Skin of body (tissue), 1 donor: ENCODE measurements at regions not wholly inside any gene's neighbourhood (a gene's known extent, or its start where the extent isn't known, plus 50 kb on each side); places are given as distances from the start of the nearest gene placed in this dataset.
A peak's percentile ranks its signal among the peaks of the same experiment; 100 is the strongest.
"Not testable (repeated sequence)": the region's sequence is repeated elsewhere in the genome, so short reads cannot be mapped to it uniquely, and the experiment has no call there.

ENCODE experiments used
- DNase-seq: peaks from one replicate; lab custom pipeline; 2025; lab: John Stamatoyannopoulos, UW

DNA sequence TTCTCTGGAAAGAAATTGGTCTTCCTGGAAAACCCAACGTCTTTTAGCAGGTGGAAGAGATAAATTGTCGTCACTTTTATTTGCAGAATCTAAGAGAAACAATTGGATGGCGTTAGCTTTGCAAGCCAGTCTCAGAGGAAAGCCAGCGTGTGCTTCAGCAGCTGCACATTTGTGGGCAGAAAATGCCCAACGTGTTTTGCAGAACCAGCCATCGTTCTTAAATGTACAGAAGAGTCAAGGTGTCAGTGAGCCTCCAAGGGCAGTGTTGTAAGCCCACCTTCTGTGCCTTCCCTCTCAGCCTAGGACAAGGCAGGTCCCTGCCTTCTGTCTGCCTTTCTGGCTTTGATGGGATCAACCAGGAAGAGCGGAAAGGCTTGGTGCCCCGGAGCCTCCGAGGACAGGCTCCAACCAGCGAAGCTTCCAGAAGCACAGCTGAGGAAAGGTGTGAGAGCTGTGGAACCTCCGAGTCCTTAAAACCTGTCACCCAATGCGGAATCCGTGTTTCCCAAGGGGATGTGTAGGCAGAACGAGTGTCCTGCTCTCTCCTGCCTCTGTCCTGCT, 116.0 kb upstream of the IRX2 start:
- DNase-seq = no peak

- no peak for DNase-seq
Observed at GRCh38 chr5:2866662-2867372, 115.3 kb upstream of the IRX2 start.

GRCh38 chr5:2865856-2866255, 114.4 kb upstream of the IRX2 start:
- DNase-seq = no peak

- no peak for DNase-seq
Observed at GRCh38 chr5:2864515-2865105, 113.1 kb upstream of the IRX2 start.

- DNase-seq = no peak
Observed at GRCh38 chr5:2863675-2864433, 112.4 kb upstream of the IRX2 start.

DNA sequence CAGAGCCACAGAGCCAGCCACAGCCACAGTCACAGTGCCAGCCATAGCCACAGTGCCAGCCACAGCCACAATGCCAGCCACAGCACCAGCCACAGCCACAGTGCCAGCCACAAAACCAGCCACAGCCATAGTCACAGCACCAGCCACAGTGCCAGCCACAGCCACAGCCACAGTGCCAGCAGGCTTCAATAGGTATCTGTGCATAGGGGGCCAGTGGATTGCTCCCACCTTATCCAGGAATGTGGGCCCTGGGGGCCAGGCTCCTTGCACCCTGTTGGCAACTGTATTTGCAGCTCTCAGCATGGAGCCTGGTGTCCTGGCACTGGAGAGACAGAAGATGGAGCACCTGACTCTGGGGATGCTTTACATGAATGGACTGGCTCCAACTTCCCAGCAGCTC, 111.7 kb upstream of the IRX2 start:
- DNase-seq = no peak

- not testable (repeated sequence) for DNase-seq
Observed at GRCh38 chr5:2862176-2862575, 110.7 kb upstream of the IRX2 start.

GRCh38 chr5:2861605-2862004, 110.1 kb upstream of the IRX2 start:
- no peak for DNase-seq

DNA sequence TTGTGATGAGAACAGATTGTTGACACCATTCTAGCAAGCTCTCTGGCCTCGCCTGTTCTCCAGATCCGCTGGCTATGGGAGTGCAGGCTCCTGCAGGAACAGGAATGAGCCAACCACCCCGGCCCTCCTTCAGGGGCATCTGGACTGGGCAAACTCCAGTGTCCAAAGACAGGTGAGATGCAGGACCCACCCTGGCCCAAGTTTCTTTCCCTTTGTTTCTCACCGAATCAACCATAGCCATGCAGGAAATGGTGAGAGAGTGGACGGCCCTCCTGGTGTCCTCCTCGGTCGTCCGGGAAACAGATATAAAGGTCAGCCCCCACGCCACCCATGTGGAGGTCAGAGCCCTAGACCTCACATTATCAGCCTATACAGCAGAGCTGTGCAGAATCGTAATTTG, 108.6 kb upstream of the IRX2 start:
- no peak for DNase-seq

GRCh38 chr5:2857837-2858236, 106.4 kb upstream of the IRX2 start:
- no peak for DNase-seq

- DNase-seq = no peak
Observed at GRCh38 chr5:2856206-2856605, 104.7 kb upstream of the IRX2 start.

GRCh38 chr5:2852446-2852845, 101.0 kb upstream of the IRX2 start:
- DNase-seq = no peak

- DNase-seq = no peak
Observed at GRCh38 chr5:2851895-2852294, 100.4 kb upstream of the IRX2 start.

DNA sequence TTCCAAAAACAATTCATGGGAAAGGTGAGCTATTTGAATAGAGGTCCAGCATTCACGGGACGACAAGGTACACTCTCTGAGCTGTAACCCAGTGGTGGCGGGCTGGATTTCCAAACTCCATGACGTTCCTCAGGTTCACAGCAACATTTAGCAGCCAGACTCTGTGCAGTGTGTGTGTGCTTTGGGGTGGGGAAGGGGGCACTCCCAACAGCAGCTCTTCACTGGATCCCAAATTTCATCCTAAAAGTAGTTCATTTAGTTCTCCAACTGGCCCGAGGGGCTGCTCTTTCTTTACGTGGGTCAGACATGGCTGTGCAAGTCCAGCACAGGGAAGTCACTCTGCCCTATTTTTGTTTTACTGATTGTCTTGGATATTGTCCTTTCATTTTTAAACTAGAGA, 98.0 kb upstream of the IRX2 start:
- no peak for DNase-seq

DNA sequence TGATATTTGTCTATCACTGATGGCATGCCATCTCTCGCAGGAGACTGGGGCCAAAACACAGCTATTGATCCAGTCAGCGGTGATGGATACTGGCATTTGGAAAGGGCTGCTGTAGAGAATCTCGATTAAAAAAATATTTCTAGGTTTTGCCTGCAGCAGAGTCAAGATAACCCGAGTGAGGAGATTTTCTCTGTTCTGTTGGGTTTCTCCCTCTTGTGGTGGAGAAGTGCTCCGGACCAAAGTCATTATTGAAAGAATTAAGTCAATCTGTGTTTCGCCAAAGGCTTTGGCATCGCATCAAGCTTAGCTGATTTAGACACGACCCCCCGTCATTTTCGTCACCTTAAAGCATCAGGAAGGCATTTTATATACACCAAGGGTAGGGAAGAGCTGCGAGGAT, 97.1 kb upstream of the IRX2 start:
- peak; percentile 21 for DNase-seq

DNA sequence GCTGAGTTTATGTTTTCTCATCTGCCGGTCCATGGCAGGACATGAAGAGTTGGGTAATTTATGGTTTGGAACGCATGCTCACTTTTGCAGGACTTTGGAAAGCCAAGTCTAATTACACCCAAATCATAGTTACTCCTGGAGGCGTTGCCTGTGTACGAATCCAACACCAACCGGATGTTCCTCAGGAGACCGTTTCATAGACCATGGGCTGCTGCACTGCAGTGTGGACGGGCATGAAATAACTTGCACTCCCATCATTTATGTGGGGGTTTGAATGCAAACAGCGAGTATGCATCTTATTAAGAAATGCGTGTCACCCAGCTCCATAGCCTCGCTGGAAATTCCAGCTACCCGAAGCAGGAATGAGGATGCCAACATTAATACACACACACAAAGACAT, 96.1 kb upstream of the IRX2 start:
- no peak for DNase-seq

DNA sequence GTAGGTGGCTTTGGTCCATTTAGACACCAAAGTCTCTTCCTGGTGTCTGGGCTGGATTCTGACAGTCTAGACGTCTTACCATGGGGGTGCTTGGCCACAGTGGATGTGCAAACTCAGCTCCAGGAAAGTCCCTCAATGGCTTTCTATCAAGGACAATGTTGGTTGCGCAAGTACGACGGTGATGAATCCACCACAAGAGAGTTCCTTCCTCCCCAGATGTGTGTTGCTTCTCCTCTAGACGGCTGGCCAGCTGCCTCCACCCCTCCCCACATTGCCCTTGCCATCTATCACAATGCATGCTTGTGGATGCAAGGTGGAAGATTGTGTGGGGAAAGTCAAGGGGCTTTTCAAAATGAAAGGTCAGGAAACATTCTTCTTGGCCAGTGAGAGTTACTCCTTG, 89.7 kb upstream of the IRX2 start:
- no peak for DNase-seq

DNA sequence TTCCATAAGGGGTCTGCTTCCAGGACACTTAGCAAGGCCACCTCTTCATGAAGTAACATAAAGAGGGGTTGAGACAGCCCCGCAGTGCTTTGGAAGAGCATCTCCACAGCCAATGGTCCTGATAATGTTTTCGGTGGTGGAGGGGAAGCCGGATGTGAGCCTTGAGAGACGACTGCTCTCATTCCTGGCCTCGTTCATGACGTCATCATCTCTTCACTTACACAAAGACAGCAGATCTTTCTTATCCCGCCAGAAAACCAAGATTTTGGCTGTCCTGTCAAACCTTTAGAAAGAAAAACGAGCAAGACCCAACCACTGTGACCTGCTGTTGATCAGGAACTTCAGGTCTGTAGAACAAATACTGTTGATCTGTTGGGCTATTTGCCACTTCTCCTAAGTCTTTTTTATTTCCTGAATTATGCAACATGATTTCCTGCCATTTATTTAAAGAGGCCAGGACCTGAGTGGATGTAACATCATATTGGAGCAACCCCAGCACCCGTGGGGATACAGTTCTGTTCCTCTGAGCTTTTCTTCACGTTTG, 89.0 kb upstream of the IRX2 start:
- no peak for DNase-seq

DNA sequence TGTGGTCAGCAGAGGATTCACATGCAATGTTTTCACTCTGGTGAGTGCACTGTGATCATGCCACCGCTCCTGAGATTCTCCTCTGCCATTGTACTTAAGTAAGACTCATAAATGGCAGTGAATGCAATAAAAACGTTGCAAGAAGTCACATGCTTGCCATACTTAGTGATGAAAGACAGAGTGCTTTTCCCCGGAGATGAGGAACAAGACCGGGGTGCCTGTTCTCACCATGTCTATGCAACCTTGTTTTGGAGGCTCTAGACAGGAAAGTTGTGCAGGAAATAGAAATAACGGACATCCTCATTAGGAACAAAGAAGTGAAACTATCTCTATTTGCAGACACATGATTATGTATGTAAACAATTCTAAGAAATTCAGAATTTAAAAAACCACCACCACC, 84.7 kb upstream of the IRX2 start:
- no peak for DNase-seq

- no peak for DNase-seq
Observed at GRCh38 chr5:2833556-2833955, 82.1 kb upstream of the IRX2 start.

GRCh38 chr5:2832394-2832793, 80.9 kb upstream of the IRX2 start:
- no peak for DNase-seq

DNA sequence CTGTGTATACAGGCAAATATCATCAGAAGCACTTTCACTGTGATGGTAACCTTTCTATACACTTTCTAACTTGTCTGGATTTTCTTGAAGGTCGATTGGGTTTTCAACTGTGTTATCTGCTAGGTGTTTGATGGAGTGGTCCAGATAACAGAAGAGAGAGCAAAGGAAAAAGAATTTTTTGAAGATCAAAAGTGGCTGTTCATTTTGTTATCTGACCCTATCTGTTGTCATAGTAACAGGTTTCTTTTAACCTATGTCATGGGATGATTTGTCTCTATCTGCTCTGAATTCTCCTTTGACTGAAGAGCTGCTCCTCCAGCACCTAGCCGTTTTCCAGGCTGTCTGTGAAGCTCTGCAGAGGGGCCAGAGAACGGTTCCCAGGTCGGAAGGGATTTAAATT, 77.8 kb upstream of the IRX2 start:
- DNase-seq = no peak
